GM18499 (cell line): ENCODE measurements at regions not wholly inside any gene's neighbourhood (a gene's known extent, or its start where the extent isn't known, plus 50 kb on each side); places are given as distances from the start of the nearest gene placed in this dataset.

Experiments used
- ATAC-seq: cut with Tn5 transposase; IDR thresholded peaks from one replicate; pipeline ENCODE4 v1.9.1; 2021; ENCODE audit warnings: moderate number of reproducible peaks; ENCODE audit not compliant: insufficient read depth, unreplicated experiment

DNA sequence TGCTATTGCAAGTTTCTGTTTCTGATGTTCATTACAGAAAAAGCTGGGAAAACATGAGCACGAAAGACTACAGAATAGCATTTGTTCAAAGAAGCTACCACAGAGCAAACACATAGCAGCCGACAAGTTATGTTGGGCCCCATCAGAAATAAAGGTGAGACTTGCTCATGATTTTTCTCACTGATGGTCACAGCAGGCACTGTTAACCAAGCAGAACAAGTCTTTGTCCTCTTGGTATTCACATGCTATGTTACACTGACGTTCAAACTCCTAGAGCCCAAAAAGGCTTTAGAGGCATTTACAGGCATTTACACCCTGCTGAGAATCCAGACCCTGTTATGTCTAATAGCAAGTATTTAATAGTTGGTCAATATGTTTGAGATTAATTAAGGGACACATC lies 235.0 kb upstream of the HNMT start:
- ATAC-seq = no peak

DNA sequence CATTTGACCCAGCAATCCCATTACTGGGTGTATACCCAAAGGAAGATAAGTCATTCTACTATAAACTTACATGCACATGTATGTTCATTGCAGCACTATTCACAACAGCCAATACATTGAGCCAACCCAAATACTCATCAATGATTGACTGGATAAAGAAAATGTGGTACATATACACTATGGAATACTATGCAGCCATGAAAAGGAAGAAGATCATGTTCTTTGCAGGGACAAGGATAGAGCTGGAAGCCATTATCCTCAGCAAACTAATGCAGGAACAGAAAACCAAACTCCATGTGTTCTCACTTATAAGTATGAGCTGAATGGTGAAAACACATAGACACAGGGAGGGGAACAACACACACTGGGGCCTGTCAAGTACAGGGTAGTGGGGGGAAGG lies 226.7 kb upstream of the HNMT start:
- ATAC-seq = no peak

DNA sequence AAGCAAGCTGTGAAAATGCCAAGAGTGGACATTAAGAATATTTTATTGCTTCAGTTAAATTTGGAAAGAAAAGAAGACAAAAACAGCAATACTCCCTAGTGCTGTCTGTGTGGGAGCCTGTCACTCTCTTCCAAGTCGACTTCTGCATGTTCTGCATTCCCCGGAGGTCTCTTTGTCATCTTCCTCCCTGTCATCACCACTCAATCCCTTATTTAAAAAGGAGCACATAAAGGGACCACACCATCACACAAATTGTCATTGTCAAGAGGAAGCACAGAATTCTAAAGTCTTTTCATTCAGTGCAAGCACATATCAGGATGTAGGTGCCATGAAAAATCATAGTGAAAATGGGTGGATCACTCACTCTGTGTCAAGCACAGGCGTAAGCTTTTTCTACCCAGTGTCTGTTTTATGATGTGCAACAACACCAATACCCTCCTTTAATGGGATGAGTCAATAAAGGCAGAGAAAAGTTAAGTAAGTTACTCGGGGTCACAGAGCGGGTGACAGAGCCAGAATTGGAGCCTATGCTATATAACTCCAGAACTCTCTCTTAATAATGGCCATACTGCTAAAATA lies 222.4 kb upstream of the HNMT start:
- ATAC-seq = no peak

DNA sequence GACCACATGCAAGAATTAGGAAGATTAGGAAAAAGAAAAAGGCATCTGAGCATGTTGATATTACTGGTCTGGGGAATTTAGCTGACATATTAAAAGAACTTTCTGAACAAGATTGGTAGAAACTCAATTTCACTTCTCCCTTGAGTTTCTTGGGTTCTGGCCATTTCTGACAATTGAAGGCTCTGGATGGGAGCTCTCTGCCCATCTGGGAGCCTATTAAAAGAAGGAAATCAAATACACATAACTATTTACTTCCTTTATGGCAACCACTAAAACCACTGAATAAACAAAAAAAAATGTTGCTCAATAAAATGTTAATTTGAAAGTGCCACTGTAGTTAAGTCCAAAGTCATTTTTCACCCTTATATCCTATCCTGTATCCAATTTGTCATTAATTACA lies 216.8 kb upstream of the HNMT start:
- ATAC-seq = no peak

DNA sequence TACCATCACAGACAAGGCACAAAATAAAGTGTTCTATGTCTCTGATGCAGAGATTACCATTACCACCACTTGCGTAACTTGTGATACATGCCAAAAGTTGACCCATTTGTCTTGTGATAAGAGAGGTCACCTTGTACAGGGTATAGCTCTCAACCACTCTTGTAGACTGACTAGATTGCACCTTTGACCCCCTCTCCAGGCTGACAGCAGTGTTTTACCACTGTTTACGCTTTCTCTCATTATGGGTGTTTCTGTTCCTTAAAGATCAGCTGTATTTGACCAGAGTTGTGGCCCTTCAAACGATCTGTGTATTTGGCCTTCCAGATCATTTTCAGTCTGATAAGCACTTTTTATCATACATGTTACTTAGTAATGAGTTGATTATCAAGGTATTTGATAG lies 215.7 kb upstream of the HNMT start:
- no peak for ATAC-seq

DNA sequence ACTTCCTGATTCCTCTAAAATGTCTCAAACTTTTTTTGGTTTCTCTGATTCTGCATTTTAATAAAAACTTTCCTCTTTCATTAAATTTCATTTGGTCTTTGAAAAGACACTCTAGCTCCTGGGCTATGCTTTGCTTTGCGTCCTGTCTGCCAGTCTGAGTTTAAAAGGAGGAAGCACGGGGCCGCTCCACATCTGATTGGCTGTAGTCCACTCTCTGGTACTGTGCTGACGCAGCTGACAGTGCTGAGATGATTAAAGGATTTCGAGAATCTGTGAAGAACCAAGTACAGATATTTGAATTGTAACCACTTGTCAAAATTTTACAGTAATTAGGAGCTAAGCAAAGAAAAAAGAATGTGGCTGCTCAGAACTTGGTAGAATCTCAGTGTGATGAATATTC lies 199.6 kb upstream of the HNMT start:
- ATAC-seq = no peak

DNA sequence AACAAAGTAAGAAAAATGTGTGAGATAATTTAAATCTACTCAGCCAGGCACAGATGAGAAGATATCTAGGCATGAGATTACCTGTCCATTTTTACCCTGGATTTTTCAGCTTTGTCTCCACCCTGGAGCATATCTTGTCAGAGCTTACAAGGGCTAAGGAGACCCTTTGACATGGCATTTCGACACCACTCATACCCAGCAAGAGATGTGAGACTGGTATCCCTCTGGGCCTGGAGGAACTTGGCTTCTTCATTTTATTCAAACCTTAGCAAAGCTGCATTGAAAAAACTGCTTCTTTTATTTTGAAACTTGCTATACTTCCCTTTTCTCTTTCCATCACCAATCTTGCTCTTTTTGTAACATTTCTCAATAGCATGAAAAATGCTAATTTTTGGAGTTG lies 194.9 kb upstream of the HNMT start:
- no peak for ATAC-seq

DNA sequence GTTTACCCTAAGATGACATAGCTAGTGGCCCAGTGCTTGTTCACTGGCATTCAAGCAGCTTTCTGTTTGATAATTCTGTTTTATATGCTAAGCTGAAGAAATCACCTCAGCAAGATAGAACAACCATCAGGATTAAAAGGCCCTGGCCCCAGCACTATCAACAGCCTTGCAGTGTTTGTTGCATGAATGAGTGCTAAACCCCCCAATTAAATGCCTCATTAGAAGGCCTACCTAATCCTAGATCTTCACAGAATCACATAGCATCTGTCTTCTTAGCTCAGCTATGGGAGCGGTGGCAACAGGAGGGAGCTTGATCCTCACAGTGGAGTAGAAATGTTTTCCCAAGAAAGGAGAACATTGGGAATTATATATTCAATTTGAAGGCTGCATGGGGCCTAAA lies 194.1 kb upstream of the HNMT start:
- no peak for ATAC-seq

DNA sequence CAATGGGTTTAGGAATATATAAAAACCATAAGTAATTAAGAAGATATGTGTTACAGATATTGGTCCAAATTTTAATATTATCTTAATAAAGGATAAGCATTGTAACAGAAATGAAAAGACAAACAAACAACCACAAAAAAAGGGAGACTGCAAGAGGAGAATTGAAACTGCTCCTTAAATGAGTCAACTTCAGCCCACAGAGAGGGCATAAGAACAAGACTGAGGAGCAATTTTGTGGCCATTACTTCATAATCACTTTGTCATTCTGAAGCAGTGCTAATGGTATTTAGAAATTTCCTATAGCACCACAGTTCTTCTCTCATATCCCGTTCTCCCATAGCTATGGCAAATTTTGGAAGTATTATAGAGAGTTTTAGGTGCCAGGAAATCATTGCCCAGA lies 193.2 kb upstream of the HNMT start:
- ATAC-seq = no peak

DNA sequence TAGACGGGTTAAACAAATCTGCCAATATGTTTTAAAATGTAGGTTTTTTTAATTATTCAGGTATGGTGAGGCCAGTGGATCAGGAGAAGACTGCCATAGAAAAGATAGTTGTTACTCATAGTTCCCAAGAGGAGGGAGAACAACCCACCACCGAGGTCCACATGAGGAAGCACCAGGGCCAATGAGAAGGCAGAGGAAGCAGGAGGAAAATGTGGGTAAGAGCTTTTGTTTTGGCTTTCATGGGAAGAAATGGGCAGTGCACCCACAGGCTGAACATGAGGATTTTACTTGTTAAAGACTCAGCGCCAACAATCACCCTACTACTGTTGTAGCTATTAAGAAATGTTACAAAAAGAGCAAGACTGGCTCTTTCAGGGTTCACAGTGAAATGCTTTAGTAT lies 191.8 kb upstream of the HNMT start:
- no peak for ATAC-seq

DNA sequence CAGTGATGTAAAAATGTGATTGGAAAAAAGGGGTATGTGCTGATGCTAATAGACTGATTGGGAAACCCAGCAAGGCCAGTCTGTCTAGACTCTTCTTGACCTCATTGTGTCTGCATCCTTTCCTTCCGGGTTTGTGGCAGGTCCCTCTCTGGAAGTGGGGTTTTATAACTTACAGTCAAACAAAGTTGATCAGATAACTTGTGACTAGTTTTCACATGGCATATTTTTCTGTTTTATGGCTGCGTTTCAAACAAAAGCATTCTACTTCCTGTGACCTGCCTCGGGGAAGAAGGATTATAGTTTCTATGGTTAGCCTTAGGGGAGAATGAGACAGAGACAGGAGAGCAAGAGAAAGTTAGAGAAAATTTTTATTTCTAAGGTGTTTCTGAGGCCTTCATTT lies 188.7 kb upstream of the HNMT start:
- no peak for ATAC-seq

DNA sequence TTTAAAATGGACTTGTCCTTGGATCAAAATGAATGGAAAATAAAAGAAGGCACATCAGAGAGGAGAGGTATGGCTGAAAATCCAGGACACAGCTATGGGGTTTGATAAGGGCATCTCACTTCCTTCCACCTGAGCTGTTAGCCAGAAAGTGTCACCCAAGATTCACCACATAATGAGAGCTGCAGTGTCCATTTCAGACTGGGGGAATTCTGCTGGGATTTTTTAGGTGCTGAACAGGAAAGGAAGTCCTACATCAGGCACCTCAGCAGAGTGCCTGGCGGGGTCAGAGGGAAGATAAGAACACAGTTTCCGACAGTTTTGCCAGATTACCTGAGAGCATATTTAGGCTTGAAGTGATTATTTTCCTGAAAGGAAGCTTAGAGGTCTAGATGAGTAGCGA lies 187.6 kb upstream of the HNMT start:
- no peak for ATAC-seq

DNA sequence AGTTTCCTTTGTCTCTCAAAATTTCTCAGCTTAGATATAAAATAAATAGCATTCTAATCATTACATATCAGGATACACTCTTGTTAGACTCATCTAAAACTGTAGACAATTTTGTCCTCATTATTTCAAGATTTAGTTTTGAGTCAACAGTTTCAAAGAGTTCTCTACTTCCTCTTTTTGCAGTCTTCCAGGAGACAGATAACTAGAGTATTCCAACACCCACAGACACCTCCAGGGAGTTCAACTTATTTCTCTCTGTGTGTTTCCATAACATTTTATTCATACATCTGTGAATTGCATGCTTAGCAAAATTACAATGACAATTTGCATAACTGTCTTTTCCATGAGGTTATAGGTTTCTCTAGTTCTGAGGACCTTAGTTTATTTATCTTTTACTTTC lies 166.6 kb upstream of the HNMT start:
- ATAC-seq = peak; percentile 93

DNA sequence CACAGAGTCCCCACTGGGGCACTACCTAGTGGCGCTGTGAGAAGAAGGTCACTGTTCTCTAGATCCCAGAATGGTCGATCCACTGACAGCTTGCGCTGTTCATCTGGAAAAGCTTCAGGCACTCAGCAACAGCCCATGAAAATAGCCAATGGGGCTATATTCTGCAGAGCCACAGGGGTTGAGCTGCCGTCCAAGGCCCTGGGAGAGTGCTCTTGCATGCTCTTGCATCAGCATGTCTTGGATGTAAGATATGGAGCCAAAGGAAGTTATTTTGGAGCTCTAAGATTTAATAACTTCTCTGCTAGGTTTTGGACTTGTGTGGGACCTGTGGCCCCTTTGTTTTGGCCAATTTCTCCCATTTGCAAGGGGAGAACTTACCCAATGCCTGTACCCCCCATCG lies 164.7 kb upstream of the HNMT start:
- no peak for ATAC-seq

DNA sequence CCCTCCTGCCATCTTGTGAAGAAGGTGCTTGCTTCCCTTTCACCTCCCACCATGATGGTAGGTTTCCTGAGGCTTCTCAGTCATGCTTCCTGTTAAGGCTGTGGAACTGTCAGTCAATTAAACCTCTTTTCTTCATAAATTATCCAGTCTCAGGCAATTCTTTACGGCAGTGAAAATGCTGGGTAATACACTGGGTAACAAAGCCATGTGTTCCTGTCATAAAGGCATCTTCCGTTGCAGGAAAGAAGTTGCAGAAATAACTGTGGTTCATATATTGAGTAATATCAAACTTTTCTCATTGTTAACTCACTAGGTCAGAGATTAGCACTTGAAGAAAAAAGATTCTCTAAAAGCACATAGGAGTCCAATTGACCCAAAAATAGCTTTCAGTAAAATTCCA lies 163.9 kb upstream of the HNMT start:
- ATAC-seq = no peak

DNA sequence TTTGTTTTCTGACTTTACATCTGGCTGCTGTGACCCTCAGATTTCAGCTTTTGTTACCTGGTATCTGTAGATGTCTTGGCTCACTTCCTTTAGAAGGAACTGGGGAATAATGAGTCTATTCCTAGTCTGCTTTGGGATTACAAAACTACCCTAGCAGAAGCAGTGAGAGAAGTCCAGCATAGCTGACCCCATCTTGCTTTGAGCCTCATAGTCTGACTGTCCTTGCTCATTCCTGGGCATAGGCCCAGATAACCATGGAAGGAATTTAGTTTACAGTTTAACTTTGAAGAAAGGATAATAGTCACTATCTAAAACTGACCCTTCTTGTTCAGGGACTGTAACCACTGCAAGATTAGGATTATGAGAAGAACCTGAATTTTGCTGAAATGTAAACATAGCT lies 163.0 kb upstream of the HNMT start:
- ATAC-seq = no peak

DNA sequence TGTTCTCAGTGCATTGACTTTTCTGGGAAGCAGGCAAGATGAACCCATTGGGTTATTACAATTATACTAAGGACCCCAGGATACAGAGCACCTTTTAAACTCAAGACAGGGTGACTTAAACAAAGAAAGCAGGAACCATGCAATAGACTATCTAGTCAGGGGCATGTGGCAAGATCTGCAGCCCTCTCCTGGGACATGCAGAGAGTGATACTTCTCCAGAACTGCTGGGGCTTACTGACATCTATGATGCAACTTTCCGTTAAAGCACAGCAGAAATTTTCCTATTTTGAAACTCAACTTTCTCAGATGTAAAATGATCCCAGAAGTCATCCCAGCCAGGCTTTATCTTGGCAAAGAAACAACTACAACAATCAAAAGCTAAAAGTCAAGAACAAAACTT lies 162.2 kb upstream of the HNMT start:
- no peak for ATAC-seq

DNA sequence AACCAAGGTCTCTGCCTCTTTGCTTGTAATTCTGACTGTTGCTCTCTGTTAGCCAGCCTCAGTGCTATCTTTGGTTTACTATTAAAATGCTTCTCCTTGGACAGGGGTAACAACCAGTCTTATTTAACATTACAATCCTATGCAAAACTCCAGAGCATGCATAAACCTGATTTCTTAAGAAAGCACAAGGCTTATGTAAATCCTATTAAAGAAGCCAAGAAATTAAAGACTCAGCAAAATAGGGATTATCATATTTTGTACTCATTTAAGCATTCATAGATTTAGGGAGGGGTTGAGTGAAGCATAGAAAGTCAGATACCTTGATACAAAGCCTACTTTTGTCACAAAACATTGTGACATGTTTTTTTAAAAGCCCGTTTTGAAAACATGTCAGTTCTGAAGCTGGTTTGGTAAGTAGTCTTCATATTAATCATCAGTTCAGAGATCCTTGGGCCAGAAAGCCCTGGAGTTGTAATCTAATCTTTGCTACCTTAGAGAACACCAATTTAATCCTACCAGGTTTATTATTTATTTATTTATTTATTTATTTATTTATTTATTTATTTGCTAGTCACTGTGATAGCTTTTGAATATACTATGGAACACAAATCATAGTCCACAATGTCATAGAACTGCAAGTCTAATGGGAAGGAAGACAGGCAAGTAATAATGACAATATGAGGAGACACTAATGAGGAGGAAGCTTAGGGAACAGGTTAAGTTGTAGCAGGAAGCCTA lies 158.0 kb upstream of the HNMT start:
- no peak for ATAC-seq

DNA sequence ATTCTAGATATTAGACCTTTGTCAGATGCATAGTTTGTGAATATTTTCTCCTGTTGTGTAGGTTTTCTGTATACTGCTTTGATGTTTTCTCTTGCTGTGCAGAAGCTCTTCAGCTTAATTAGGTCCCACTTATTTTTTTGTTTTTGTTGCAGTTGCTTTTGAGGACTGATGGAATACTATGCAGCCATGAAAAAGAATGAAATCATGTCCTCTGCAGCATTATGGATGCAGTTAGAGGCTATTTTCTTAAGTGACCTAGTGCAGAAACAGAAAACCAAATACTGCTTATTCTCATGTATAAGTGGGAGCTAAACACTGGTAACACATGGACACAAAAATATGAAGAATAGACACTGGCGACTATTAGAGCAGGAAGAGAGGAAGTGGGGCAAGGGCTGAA lies 155.0 kb upstream of the HNMT start:
- ATAC-seq = no peak

DNA sequence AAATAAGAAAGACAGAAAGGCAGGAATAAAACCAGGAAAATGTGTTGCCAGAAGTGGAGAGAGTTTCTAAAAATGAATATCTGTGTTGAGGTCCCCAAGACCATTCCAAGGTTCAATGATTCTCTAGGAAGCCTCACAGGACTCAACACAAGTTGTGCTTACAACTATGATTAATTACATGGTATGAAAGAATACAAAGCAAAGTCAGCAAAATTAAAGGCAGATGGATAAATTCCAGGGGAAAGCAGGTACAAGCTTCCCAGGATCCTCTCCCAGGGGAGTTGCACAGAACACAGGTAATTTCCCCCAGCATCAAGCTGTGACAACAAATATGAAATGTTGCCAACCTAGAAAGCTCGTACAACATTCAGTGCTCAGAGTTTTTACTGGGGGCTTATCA lies 154.4 kb upstream of the HNMT start:
- no peak for ATAC-seq

DNA sequence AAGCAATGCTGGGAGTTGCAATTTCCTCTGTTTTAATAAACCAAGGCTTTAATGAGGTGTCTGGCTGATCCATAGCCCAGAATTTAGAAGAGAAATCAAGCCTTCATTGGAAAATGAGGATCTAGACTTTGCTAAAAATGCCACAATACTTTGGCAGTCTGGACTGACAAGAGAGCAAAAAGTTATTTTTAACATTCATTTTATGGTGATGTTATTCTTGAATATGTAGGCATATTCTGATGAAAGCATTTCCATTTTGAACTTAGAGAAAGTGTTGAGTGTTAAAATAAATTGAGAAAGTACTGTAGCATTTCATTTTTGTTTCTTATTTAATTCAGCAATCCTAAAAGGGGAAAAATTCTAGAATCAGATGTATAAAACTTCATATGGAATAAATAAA lies 151.8 kb upstream of the HNMT start:
- no peak for ATAC-seq

DNA sequence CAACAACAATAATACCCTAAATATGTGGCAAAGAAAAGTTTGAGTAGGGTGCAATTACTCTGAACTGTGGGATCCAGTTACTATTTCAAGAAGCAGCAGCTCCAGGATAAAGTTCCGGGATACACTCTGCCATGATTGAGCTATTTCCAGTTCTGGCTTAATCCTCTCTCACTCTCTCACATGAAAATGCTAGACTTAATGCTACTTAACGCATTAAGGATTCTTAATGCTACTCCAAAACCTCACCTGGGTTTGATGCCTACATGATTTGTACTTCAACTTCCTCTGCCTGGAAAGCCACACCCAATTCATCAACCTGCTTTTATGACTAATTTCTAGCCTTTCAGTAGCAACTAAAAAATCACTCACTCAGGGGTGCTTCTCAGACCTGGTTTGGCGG lies 151.1 kb upstream of the HNMT start:
- no peak for ATAC-seq

DNA sequence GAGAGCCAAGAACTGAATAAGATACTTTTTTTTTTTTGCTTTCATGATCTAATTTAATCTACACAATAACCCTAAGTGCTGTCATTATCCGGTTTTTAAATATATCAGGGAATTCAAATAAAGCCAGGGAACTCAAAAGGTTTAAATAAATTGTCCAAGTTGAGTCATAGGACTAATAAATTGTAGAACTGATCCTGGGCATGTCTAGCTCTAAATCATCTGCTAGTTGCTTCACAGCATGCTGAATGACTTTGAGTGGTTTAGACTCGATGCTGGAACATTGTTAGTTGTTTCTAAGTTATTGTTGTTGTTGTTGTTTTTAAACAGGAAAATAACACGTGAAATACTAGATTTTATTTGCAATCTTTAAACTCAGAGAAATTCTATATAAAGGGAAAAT lies 147.2 kb upstream of the HNMT start:
- ATAC-seq = no peak
